Retinal pigment epithelial cell (primary cell): ENCODE measurements at regions not wholly inside any gene's neighbourhood (a gene's known extent, or its start where the extent isn't known, plus 50 kb on each side); places are given as distances from the start of the nearest gene placed in this dataset.

Source experiments
- DNase-seq: peaks from one replicate; pipeline ENCODE4 v3.0.0-alpha.2; 2010; ENCODE audit warnings: low read depth
- H3K4me3 ChIP-seq: 2 replicates; pipeline ENCODE4 v1.5.1; 2011; ENCODE audit warnings: mild to moderate bottlenecking, low read length, control low read depth, moderate library complexity
- CTCF ChIP-seq: conservative IDR thresholded peaks from 2 replicates; pipeline ENCODE4 v1.5.1; 2011; ENCODE audit warnings: low read depth, low read length, control low read depth, inconsistent platforms

DNA sequence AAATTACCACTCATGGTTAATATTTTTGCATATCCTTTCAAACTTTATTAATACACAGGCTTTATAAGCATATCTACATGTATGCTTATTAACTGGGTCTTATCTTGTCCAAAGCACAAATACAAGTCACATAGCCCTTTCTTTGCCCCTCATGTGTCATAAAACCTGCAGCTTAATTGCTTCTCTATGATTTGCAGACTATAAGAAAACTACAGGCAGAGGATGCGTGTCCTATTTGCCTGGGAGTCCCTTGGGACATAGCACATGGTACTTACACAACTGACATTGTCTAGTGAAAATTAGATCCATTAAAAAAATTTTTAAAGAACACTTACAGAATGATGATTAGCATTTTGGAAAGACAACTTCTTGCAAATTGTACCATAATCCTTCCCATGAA, 190.5 kb upstream of the PLEKHA5 start:
- no peak for DNase-seq
- no peak for TF ChIP-seq CTCF
- H3K4me3 ChIP-seq: no peak overlapping the region

DNA sequence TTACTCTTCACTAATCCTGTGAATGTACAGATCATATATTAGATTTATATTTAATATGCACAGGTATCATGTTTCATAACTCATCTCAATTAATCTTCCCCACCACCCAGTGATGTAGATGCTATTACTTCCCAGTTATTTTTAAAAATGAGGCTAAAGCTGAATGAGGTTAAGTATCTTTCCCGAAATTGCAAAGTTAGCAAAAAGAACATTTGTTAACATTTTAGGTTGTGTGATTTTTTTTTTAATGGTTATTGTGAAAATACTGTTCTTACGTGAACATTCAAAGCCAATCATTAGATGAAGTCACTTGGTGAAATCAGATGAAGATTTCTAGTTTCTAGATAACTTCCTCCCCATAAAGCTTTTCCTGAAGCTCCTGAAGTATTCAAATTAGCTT, 186.9 kb upstream of the PLEKHA5 start:
- DNase-seq: no peak
- no peak for TF ChIP-seq CTCF
- H3K4me3 ChIP-seq: no peak overlapping the region

- TF ChIP-seq CTCF: no peak
- DNase-seq: no peak
- H3K4me3 ChIP-seq: no peak overlapping the region
These were observed 186.3 kb upstream of the PLEKHA5 start for GRCh38 chr12:18943200-18943599.

DNA sequence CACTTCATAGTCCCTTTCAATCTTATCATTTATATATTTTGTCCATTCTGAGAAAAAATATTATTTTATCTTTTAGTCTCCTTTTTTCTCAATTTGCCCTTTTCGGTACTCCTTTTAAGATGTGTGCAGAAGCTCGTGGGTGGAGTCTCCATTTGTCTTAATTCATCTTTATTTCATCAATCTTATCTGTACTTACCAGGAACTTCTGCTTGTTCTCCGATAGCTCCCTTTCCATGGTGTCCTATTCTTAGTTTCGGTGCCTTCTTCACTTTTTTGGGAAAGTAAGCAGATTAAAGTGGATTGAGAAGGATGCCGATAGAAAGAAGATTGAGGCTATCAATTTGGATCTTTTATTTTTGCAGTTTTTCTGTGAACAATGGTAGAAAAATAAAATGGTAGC, 183.4 kb upstream of the PLEKHA5 start:
- no peak for DNase-seq
- no peak overlapping the region for H3K4me3 ChIP-seq
- no peak for TF ChIP-seq CTCF

DNA sequence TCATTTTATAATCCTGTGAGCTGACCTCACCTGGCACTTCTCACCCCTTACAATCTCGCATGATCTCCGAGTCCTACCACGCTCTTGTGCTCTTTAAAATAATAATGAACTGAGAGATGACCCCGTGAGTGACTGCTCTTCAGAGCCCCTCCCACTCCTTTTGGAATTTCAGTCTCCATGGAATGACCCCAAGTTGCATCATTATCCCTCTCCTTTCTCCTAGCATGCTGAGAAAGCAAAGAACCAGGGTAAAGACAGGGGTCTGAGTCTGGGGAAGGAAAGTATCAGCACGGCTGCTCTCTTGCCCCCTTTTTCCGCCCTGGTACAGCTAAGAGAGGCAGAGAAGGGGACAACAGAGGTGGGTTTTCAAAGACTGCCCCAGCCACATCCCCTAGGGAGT, 178.3 kb upstream of the PLEKHA5 start:
- no peak for TF ChIP-seq CTCF
- no peak overlapping the region for H3K4me3 ChIP-seq
- DNase-seq: no peak

DNA sequence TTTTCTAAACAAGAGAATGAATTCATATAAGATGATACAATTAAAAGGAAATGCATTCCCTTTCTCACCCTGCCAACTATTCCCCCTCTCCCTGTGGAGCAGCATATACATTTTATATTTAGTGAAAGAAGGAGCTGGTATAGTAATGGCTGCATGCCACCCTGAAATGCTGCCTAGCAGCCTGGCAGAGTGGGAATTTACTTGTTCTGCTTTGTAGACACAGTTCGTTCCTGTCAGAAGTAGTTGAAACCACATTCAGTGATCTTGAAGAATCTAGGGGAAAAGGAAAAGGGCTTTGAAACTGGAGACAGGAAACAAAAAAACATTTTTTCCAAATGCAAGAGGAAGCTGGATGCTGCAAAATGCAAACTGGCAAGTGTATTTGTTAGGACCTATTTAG, 176.0 kb upstream of the PLEKHA5 start:
- no peak for DNase-seq
- no peak overlapping the region for H3K4me3 ChIP-seq
- no peak for TF ChIP-seq CTCF

- no peak overlapping the region for H3K4me3 ChIP-seq
- no peak for TF ChIP-seq CTCF
- no peak for DNase-seq
These were observed 173.9 kb upstream of the PLEKHA5 start for GRCh38 chr12:18955594-18955993.
